ENCODE measurements at regions not wholly inside any gene's neighbourhood (a gene's known extent, or its start where the extent isn't known, plus 50 kb on each side); places are given as distances from the start of the nearest gene placed in this dataset.
"Not testable (repeated sequence)": the region's sequence is repeated elsewhere in the genome, so short reads cannot be mapped to it uniquely, and the experiment has no call there.

DNA sequence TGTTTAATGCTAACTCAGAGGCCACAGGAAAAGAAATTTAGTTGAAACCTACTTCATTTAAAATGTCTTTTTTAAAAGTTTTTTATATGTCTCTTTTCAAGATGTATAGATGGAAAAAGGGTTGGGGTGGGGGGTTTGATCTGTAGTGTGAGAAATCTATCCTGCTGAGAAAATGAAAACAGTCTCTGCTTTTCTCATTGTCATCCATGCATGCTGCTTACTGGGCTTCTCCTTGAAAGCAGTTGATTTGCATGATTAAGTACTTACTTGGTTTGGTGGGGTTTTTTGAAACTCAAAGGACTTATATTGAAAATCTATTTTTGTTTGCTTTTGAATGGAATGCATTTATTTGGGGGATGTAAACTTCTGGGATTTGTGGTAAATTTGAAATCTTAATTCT is 313.6 kb upstream of the DKK2 start:
- H3K27me3 ChIP-seq = no peaks in the 10 kb centered on the region
- no peak overlapping the region for H3K4me3 ChIP-seq
- ATAC-seq (no peak), DNase-seq (no peak)
- in situ Hi-C loops (cut with MboI; ENCODE audit: low sequenced_read_pairs in 4 of 4) (no loop called here), intact Hi-C loops (cut with DNase I; ENCODE audit: low total_unique reads) (no loop called here)
- no peaks in the 10 kb centered on the region for H3K4me1 ChIP-seq
- no peak overlapping the region for H3K27ac ChIP-seq
- no peak for TF ChIP-seq POLR2A (IDR thresholded peaks at IDR 0.05)
- TF ChIP-seq, protein P1, sequence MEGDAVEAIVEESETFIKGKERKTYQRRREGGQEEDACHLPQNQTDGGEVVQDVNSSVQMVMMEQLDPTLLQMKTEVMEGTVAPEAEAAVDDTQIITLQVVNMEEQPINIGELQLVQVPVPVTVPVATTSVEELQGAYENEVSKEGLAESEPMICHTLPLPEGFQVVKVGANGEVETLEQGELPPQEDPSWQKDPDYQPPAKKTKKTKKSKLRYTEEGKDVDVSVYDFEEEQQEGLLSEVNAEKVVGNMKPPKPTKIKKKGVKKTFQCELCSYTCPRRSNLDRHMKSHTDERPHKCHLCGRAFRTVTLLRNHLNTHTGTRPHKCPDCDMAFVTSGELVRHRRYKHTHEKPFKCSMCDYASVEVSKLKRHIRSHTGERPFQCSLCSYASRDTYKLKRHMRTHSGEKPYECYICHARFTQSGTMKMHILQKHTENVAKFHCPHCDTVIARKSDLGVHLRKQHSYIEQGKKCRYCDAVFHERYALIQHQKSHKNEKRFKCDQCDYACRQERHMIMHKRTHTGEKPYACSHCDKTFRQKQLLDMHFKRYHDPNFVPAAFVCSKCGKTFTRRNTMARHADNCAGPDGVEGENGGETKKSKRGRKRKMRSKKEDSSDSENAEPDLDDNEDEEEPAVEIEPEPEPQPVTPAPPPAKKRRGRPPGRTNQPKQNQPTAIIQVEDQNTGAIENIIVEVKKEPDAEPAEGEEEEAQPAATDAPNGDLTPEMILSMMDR (IDR thresholded peaks at IDR 0.05 in 4 of 5, conservative IDR thresholded peaks at IDR 0.05 in 1 of 5) = no peak
- no peaks in the 10 kb centered on the region for H3K36me3 ChIP-seq
- no peaks in the 10 kb centered on the region for H3K9me3 ChIP-seq

DNA sequence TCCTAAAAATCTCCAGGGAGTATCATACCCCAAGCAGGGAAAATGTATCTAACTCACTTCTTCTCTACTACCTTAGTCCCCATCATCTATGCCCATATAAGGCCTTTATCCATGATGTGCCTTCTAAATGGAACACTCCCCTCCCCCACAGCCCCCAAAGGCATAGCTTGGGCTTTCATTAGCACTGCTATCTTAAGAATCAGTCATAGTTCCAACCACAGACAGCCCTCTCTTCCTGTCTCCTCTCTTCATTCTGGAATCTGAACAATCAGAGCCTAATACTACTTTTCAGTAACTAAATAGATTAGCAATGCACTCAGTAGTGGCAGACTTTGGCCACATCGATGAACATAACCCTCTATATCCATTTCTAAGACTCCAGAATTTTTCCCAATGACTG is 313.2 kb upstream of the DKK2 start:
- in situ Hi-C loops (cut with MboI; ENCODE audit: low sequenced_read_pairs in 4 of 4) = no loop called here
- H3K27me3 ChIP-seq = no peaks in the 10 kb centered on the region

GRCh38 chr4:107348188-107349050 is 312.3 kb upstream of the DKK2 start:
- DNase-seq (no peak), ATAC-seq (no peak)
- H3K4me3 ChIP-seq = no peak overlapping the region
- in situ Hi-C loops (cut with MboI; ENCODE audit: low sequenced_read_pairs in 4 of 4) (no loop called here), intact Hi-C loops (cut with DNase I; ENCODE audit: low total_unique reads) (no loop called here)
- H3K36me3 ChIP-seq = no peaks in the 10 kb centered on the region
- H3K27ac ChIP-seq = no peak overlapping the region
- H3K27me3 ChIP-seq = no peaks in the 10 kb centered on the region
- TF ChIP-seq POLR2A (IDR thresholded peaks at IDR 0.05) = no peak
- TF ChIP-seq, protein P1 (IDR thresholded peaks at IDR 0.05 in 4 of 5, conservative IDR thresholded peaks at IDR 0.05 in 1 of 5) = no peak
- no peaks in the 10 kb centered on the region for H3K9me3 ChIP-seq
- no peaks in the 10 kb centered on the region for H3K4me1 ChIP-seq

More for the DNA sequence above, 313.2 kb upstream of the DKK2 start:
- ATAC-seq (no peak), DNase-seq (no peak)
- Histone ChIP-seq H3K4me3 (no peak overlapping the region), H3K36me3 (no peaks in the 10 kb centered on the region), H3K9me3 (no peaks in the 10 kb centered on the region), H3K27ac (no peak overlapping the region), H3K4me1 (no peaks in the 10 kb centered on the region)
- no peak for TF ChIP-seq POLR2A (IDR thresholded peaks at IDR 0.05)
- TF ChIP-seq, protein P1 (IDR thresholded peaks at IDR 0.05 in 4 of 5, conservative IDR thresholded peaks at IDR 0.05 in 1 of 5) = no peak
- intact Hi-C loops (cut with DNase I; ENCODE audit: low total_unique reads) = no loop called here

- no peak overlapping the region for H3K4me3 ChIP-seq
- in situ Hi-C loops (cut with MboI; ENCODE audit: low sequenced_read_pairs in 4 of 4) (no loop called here), intact Hi-C loops (cut with DNase I; ENCODE audit: low total_unique reads) (no loop called here)
- H3K36me3 ChIP-seq = no peaks in the 10 kb centered on the region
- H3K27me3 ChIP-seq = no peaks in the 10 kb centered on the region
- no peaks in the 10 kb centered on the region for H3K4me1 ChIP-seq
- no peak for DNase-seq
- H3K27ac ChIP-seq = no peak overlapping the region
- no peaks in the 10 kb centered on the region for H3K9me3 ChIP-seq
- no peak for TF ChIP-seq POLR2A (IDR thresholded peaks at IDR 0.05)
- TF ChIP-seq, protein P1 (IDR thresholded peaks at IDR 0.05 in 4 of 5, conservative IDR thresholded peaks at IDR 0.05 in 1 of 5) = no peak
- no peak for ATAC-seq
These were observed 297.4 kb upstream of the DKK2 start for GRCh38 chr4:107333518-107333917.

DNA sequence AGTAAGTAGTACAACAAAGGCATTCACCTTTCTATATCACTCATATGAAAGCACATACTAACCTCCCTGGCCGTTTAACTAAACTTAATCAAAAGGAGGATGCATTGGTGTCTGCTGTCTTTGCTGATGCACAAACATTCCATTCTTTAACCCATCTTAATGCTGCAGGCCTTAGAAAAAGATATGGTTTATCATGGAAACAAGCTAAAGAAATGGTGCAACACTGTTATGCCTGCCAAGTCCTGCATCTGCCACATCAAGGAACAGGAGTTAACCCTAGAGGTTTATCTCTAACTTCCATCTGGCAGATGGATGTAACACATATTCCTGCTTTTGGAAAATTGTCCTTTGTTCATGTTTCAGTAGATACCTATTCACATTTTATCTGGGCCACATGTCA is 296.5 kb upstream of the DKK2 start:
- H3K4me3 ChIP-seq; ATAC-seq; DNase-seq; H3K9me3 ChIP-seq; intact Hi-C loops (cut with DNase I; ENCODE audit: low total_unique reads); H3K4me1 ChIP-seq; H3K27ac ChIP-seq; H3K36me3 ChIP-seq; H3K27me3 ChIP-seq; in situ Hi-C loops (cut with MboI; ENCODE audit: low sequenced_read_pairs in 4 of 4): not testable (repeated sequence)

All from gastrocnemius medialis (tissue), 4 donors.